Bronchial epithelial cell (primary cell): ENCODE measurements at regions not wholly inside any gene's neighbourhood (a gene's known extent, or its start where the extent isn't known, plus 50 kb on each side); places are given as distances from the start of the nearest gene placed in this dataset.

ENCODE experiments used
- DNase-seq: peaks from one replicate; pipeline ENCODE4 v3.0.0-alpha.2; 2010; ENCODE audit warnings: low read depth
- FAIRE-seq: peaks from 2 replicates; lab custom pipeline; 2011; peaks lifted over from hg19 to GRCh38; lab: Jason Lieb, UNC
- H3K27me3 ChIP-seq: 2 replicates; pipeline ENCODE4 v1.5.1; 2011; ENCODE audit warnings: low read length; ENCODE audit not compliant: control insufficient read depth, insufficient read depth
- H3K36me3 ChIP-seq: 2 replicates; pipeline ENCODE4 v1.5.1; 2011; ENCODE audit warnings: low read length; ENCODE audit not compliant: control insufficient read depth, insufficient read depth
- H3K4me3 ChIP-seq: 2 replicates; pipeline ENCODE4 v1.5.1; 2011; ENCODE audit warnings: mild to moderate bottlenecking, low read depth, low read length, control low read depth
- TF ChIP-seq, protein P1 (sequence below): IDR thresholded peaks from 2 replicates; pipeline ENCODE4 v1.5.1; 2011; ENCODE audit warnings: mild to moderate bottlenecking, moderate library complexity, low read length, control low read depth, inconsistent platforms; ENCODE audit not compliant: insufficient read depth, severe bottlenecking

DNA sequence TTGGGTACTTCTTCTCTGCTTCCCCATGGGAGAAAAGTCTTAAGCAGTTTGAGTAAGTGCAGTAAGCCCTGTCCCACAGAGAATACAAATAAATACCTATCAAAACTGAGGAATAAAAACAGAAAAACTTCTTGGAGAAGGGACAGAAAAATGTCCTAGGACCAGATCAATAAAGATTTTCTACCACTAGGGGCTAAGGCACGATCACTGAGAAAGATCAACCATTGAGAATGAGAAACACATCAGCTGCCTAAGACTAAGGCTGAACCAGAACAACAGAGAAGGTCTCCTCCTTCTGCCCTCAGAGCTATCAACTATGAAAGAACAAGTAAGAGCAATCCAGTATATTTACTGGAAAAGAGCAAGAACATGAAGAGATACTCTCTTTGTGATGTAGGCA, 763.6 kb upstream of the LRRTM1 start:
- TF ChIP-seq, protein P1, sequence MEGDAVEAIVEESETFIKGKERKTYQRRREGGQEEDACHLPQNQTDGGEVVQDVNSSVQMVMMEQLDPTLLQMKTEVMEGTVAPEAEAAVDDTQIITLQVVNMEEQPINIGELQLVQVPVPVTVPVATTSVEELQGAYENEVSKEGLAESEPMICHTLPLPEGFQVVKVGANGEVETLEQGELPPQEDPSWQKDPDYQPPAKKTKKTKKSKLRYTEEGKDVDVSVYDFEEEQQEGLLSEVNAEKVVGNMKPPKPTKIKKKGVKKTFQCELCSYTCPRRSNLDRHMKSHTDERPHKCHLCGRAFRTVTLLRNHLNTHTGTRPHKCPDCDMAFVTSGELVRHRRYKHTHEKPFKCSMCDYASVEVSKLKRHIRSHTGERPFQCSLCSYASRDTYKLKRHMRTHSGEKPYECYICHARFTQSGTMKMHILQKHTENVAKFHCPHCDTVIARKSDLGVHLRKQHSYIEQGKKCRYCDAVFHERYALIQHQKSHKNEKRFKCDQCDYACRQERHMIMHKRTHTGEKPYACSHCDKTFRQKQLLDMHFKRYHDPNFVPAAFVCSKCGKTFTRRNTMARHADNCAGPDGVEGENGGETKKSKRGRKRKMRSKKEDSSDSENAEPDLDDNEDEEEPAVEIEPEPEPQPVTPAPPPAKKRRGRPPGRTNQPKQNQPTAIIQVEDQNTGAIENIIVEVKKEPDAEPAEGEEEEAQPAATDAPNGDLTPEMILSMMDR: no peak
- DNase-seq: no peak
- Histone ChIP-seq H3K36me3 (no peaks in the 10 kb centered on the region), H3K27me3 (no peaks in the 10 kb centered on the region), H3K4me3 (no peak overlapping the region)
- no peak for FAIRE-seq

DNA sequence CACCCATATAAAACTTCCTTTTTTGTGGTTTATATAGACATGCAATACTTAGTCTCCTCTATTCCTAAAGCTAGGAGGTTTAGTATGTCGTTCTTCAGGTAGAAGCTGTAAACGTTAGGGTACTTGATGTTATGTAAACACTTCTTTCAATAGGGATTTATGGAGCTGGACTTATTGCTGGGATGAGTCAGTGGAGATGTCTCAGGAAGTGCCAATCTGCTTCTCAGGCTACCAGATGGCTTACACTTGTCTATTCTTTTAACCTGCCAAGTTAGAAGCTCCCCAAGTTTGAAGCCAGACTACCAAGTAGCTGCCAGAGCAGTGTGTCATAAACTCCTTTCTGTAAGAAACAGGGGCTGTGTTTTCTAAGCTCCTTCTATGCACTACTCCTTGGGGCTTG, 756.5 kb upstream of the LRRTM1 start:
- FAIRE-seq: no peak
- H3K36me3 ChIP-seq: no peaks in the 10 kb centered on the region
- DNase-seq: no peak
- TF ChIP-seq, protein P1: no peak
- H3K27me3 ChIP-seq: no peaks in the 10 kb centered on the region
- H3K4me3 ChIP-seq: no peak overlapping the region

DNA sequence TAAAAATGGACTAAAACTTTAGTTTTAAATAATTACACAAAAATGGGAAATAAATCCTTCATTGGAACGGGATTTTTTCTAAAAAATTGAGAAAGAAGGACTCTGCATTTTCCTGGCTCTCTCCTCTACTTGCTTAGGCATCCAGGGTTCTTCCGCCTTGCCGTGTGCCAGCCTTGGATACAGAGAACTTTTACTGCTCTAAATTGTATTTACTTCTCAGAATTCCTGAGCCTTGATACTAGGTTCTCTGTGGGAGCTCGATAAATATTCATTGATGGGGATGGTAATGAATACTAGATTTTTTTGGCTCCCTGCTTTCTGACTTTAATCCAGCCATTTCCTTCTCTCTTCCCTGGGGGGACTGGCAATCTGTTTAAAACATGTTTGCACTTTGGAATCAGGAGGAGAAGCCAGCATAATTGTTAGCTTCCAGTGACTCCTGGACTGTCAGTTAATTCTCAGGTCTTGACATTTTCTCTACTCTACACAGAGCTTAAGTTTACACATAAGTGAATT, 746.1 kb upstream of the LRRTM1 start:
- Histone ChIP-seq H3K27me3 (no peaks in the 10 kb centered on the region), H3K36me3 (no peaks in the 10 kb centered on the region), H3K4me3 (no peak overlapping the region)
- no peak for DNase-seq
- TF ChIP-seq, protein P1: no peak
- FAIRE-seq: no peak

DNA sequence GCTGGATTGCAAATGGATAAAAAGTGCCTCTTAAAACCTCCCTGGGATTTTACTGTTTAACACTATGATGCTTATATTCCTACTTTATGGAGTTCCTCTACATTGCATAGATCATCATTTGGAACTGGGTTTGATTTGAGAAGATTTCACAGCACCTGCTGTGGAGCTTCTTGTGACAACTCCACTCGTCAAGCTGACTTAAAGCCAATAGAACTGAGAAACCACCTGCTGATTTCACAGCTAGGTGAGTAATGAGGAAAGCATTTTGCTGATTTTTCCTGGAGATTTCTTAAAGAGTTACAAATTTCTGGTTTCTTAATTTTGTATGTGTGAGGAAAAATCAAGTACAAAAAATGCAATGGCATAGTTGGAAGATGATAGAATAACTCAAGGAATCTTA, 739.1 kb upstream of the LRRTM1 start:
- FAIRE-seq (no peak), DNase-seq (no peak)
- Histone ChIP-seq H3K4me3 (no peak overlapping the region), H3K36me3 (no peaks in the 10 kb centered on the region), H3K27me3 (no peaks in the 10 kb centered on the region)
- TF ChIP-seq, protein P1: no peak

DNA sequence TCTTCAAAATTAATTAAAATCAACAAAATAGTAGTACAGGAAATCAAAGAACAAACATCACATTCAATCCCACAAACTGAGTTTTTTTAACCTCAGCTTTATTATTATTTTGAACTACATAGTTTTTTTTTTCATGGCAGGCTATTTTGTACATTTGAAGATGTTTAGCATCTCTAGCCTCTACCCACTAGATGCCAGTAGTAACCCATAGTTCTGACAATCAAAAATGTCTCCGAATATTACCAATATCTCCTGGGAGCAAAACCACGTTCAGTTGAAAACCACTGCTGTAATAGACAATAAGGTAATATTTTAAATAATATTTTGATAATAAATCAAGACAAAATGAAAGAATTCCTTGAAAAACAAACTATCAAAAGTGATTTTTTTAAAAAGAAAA, 702.6 kb upstream of the LRRTM1 start:
- TF ChIP-seq, protein P1: no peak
- DNase-seq (no peak), FAIRE-seq (no peak)

DNA sequence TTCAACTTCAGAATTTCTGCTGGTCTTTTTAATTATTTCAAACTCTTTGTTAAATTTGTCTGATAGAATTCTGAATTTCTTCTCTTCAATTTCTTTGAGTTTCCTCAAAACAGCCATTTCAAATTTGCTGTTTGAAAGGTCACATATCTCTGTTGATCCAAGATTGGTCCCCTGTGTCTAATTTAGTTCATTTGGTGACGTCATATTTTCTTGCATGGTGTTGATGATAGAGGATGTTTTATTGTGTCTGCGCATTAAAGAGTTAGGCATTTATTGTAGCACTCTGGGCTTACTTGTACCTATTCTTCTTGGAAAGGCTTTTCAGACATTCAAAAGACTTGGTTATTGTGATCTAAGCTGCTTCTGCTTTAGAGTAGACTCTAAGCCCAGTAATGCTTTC, 698.4 kb upstream of the LRRTM1 start:
- DNase-seq: no peak
- H3K36me3 ChIP-seq: no peaks in the 10 kb centered on the region
- H3K4me3 ChIP-seq: no peak overlapping the region
- no peaks in the 10 kb centered on the region for H3K27me3 ChIP-seq
- no peak for FAIRE-seq
- TF ChIP-seq, protein P1: no peak

More for the DNA sequence above, 702.6 kb upstream of the LRRTM1 start:
- H3K36me3 ChIP-seq: no peaks in the 10 kb centered on the region
- H3K27me3 ChIP-seq: no peaks in the 10 kb centered on the region
- no peak overlapping the region for H3K4me3 ChIP-seq
